Mucosa of stomach (tissue), 1 donor: ENCODE measurements at regions not wholly inside any gene's neighbourhood (a gene's known extent, or its start where the extent isn't known, plus 50 kb on each side); places are given as distances from the start of the nearest gene placed in this dataset.
"Not testable (repeated sequence)": the region's sequence is repeated elsewhere in the genome, so short reads cannot be mapped to it uniquely, and the experiment has no call there.

Experiments
- H3K27me3 ChIP-seq: one replicate; pipeline ENCODE4 v1.7.0; 2013; ENCODE audit warnings: mild to moderate bottlenecking, low read length; ENCODE audit not compliant: control insufficient read depth, insufficient read depth
- H3K36me3 ChIP-seq: one replicate; pipeline ENCODE4 v1.7.0; 2013; ENCODE audit warnings: low read length; ENCODE audit not compliant: control insufficient read depth, insufficient read depth
- H3K4me1 ChIP-seq: one replicate; pipeline ENCODE4 v1.7.0; 2013; ENCODE audit warnings: mild to moderate bottlenecking, low read length; ENCODE audit not compliant: control insufficient read depth, insufficient read depth
- H3K4me3 ChIP-seq: one replicate; pipeline ENCODE4 v1.7.0; 2013; ENCODE audit warnings: low read length
- H3K9ac ChIP-seq: one replicate; pipeline ENCODE4 v1.7.0; 2013; ENCODE audit warnings: mild to moderate bottlenecking, low read length, moderate library complexity
- H3K9me3 ChIP-seq: one replicate; pipeline ENCODE4 v1.7.0; 2013; ENCODE audit warnings: mild to moderate bottlenecking, low read length, moderate library complexity; ENCODE audit not compliant: control insufficient read depth
- donor health status: Pancreatic carcinoma.

GRCh38 chr10:32217216-32217615 lies 129.7 kb downstream of the EPC1 start:
- no peaks in the 10 kb centered on the region for H3K36me3 ChIP-seq
- H3K9me3 ChIP-seq = no peaks in the 10 kb centered on the region
- H3K4me1 ChIP-seq = no peaks in the 10 kb centered on the region
- H3K27me3 ChIP-seq = no peaks in the 10 kb centered on the region
- no peak overlapping the region for H3K4me3 ChIP-seq
- no peak overlapping the region for H3K9ac ChIP-seq

- H3K9me3 ChIP-seq, H3K4me1 ChIP-seq, H3K27me3 ChIP-seq, H3K36me3 ChIP-seq, H3K4me3 ChIP-seq, H3K9ac ChIP-seq: not testable (repeated sequence)
Measured at GRCh38 chr10:32213838-32214237, 133.1 kb downstream of the EPC1 start.

GRCh38 chr10:32211046-32211363 lies 136.0 kb downstream of the EPC1 start:
- Histone ChIP-seq H3K9ac (no peak overlapping the region), H3K4me1 (peaks cover 5% of the 10 kb centered on the region), H3K4me3 (no peak overlapping the region), H3K9me3 (no peaks in the 10 kb centered on the region), H3K36me3 (no peaks in the 10 kb centered on the region), H3K27me3 (no peaks in the 10 kb centered on the region)

GRCh38 chr10:32210306-32211045 lies 136.5 kb downstream of the EPC1 start:
- Histone ChIP-seq H3K4me1 (peaks cover 7% of the 10 kb centered on the region), H3K4me3 (no peak overlapping the region), H3K9me3 (no peaks in the 10 kb centered on the region), H3K9ac (no peak overlapping the region), H3K36me3 (no peaks in the 10 kb centered on the region), H3K27me3 (no peaks in the 10 kb centered on the region)

- H3K4me3 ChIP-seq, H3K27me3 ChIP-seq, H3K4me1 ChIP-seq, H3K9ac ChIP-seq, H3K9me3 ChIP-seq, H3K36me3 ChIP-seq: not testable (repeated sequence)
Measured at GRCh38 chr10:32208005-32208404, 139.0 kb downstream of the EPC1 start.

GRCh38 chr10:32207544-32207943 lies 139.4 kb downstream of the EPC1 start:
- Histone ChIP-seq H3K9me3 (no peaks in the 10 kb centered on the region), H3K4me1 (peaks cover 8% of the 10 kb centered on the region), H3K27me3 (no peaks in the 10 kb centered on the region), H3K36me3 (no peaks in the 10 kb centered on the region), H3K4me3 (no peak overlapping the region), H3K9ac (no peak overlapping the region)

- Histone ChIP-seq H3K27me3 (no peaks in the 10 kb centered on the region), H3K9ac (no peak overlapping the region), H3K4me1 (peaks cover 8% of the 10 kb centered on the region), H3K36me3 (no peaks in the 10 kb centered on the region), H3K4me3 (no peak overlapping the region), H3K9me3 (no peaks in the 10 kb centered on the region)
Measured at GRCh38 chr10:32205670-32206069, 141.3 kb downstream of the EPC1 start.

GRCh38 chr10:32204606-32205005 lies 142.4 kb downstream of the EPC1 start:
- no peak overlapping the region for H3K4me3 ChIP-seq
- no peaks in the 10 kb centered on the region for H3K9me3 ChIP-seq
- no peak overlapping the region for H3K9ac ChIP-seq

GRCh38 chr10:32199714-32200394 lies 143.6 kb upstream of the KIF5B start:
- H3K4me1 ChIP-seq = peaks cover 8% of the 10 kb centered on the region

More at GRCh38 chr10:32204606-32205005, 142.4 kb downstream of the EPC1 start:
- H3K27me3 ChIP-seq = no peaks in the 10 kb centered on the region
- H3K4me1 ChIP-seq = peaks cover 8% of the 10 kb centered on the region
- no peaks in the 10 kb centered on the region for H3K36me3 ChIP-seq

GRCh38 chr10:32197423-32197822 lies 141.2 kb upstream of the KIF5B start:
- Histone ChIP-seq H3K27me3 (no peaks in the 10 kb centered on the region), H3K4me3 (no peak overlapping the region), H3K9ac (no peak overlapping the region), H3K4me1 (peaks cover 8% of the 10 kb centered on the region), H3K9me3 (no peaks in the 10 kb centered on the region), H3K36me3 (no peaks in the 10 kb centered on the region)

More at GRCh38 chr10:32199714-32200394, 143.6 kb upstream of the KIF5B start:
- Histone ChIP-seq H3K9ac (no peak overlapping the region), H3K9me3 (no peaks in the 10 kb centered on the region), H3K4me3 (no peak overlapping the region), H3K36me3 (no peaks in the 10 kb centered on the region), H3K27me3 (no peaks in the 10 kb centered on the region)

GRCh38 chr10:32190890-32191491 lies 134.8 kb upstream of the KIF5B start:
- Histone ChIP-seq H3K4me3 (no peak overlapping the region), H3K9me3 (no peaks in the 10 kb centered on the region), H3K27me3 (no peaks in the 10 kb centered on the region), H3K9ac (no peak overlapping the region), H3K36me3 (no peaks in the 10 kb centered on the region), H3K4me1 (peaks cover 13% of the 10 kb centered on the region)

- Histone ChIP-seq H3K9me3 (no peaks in the 10 kb centered on the region), H3K36me3 (no peaks in the 10 kb centered on the region), H3K9ac (no peak overlapping the region), H3K4me1 (peaks cover 13% of the 10 kb centered on the region), H3K27me3 (no peaks in the 10 kb centered on the region), H3K4me3 (no peak overlapping the region)
Measured at GRCh38 chr10:32189400-32190084, 133.3 kb upstream of the KIF5B start.
